ENCODE measurements at regions not wholly inside any gene's neighbourhood (a gene's known extent, or its start where the extent isn't known, plus 50 kb on each side); places are given as distances from the start of the nearest gene placed in this dataset.

DNA sequence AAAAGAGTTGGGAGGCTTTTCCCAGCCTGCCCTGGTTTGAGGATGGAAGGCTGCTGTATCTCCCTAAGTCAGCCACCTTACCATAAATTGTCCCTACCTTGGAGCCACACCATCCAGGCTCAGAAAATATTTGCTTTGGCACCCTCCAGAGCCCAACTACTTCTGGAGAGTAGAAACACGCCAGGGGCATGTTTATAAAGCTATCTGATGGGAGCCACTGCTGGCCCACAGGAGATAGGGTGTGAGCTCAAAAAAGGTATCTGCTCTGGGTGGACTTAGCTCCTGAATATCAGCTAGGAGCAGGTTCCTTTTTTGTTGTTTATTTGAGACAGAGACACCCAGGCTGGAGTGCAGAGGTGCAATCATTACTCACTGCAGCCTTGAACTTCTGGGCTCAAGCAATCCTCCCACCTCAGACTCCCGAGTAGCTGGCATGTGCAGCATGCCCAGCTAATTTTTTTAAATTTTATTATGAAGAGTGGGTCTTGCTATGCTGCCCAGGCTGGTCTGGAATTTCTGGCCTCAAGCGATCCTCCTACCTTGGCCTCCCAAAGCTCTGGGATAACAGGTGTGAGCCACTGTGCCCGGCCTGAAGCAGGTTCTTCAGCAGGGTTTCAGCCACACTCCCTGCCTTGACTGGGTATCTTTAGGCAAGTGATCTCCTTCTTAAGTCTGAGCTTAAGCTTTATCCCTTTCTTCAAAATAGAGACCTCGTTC is 147.1 kb downstream of the SALL1 start:
- CTCF ChIA-PET = no interaction called here
- no peak overlapping the region for H2AFZ ChIP-seq (ENCODE audit: low read depth, low read length)
- POLR2A ChIA-PET = no interaction called here
- peaks cover 8% of the 10 kb centered on the region for H3K9me3 ChIP-seq (replicated peaks; ENCODE audit: control insufficient read depth, insufficient read depth, low read length)
- no peak for TF ChIP-seq POLR2A (IDR thresholded peaks at IDR 0.05; ENCODE audit: low read depth, low read length)
- TF ChIP-seq MYC (IDR thresholded peaks at IDR 0.05; ENCODE audit: low read depth, low read length) = no peak
- no peak for TF ChIP-seq POLR2AphosphoS5 (IDR thresholded peaks at IDR 0.05; ENCODE audit: insufficient read depth, low read depth, low read length)
- no peak for TF ChIP-seq FOS (IDR thresholded peaks at IDR 0.05; ENCODE audit: borderline replicate concordance, insufficient read depth, low read length)
- TF ChIP-seq, protein P1, sequence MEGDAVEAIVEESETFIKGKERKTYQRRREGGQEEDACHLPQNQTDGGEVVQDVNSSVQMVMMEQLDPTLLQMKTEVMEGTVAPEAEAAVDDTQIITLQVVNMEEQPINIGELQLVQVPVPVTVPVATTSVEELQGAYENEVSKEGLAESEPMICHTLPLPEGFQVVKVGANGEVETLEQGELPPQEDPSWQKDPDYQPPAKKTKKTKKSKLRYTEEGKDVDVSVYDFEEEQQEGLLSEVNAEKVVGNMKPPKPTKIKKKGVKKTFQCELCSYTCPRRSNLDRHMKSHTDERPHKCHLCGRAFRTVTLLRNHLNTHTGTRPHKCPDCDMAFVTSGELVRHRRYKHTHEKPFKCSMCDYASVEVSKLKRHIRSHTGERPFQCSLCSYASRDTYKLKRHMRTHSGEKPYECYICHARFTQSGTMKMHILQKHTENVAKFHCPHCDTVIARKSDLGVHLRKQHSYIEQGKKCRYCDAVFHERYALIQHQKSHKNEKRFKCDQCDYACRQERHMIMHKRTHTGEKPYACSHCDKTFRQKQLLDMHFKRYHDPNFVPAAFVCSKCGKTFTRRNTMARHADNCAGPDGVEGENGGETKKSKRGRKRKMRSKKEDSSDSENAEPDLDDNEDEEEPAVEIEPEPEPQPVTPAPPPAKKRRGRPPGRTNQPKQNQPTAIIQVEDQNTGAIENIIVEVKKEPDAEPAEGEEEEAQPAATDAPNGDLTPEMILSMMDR (IDR thresholded peaks at IDR 0.05; ENCODE audit: extremely low read depth in 1 of 2, insufficient read depth in 1 of 2, low read depth in 1 of 2, low read length in 2 of 2) = no peak
- intact Hi-C loops (cut with micrococcal nuclease) (no loop called here), dilution Hi-C loops (cut with MboI; ENCODE audit: extremely low pct_ligation_motif_present, low sequenced_read_pairs) (no loop called here)
- H3K27ac ChIP-seq (ENCODE audit: insufficient read depth, low read depth, low read length) = no peak overlapping the region
- no peak overlapping the region for H3K4me3 ChIP-seq (replicated peaks in 1 of 3; ENCODE audit: insufficient read depth in 1 of 3, low read depth in 1 of 3, low read length in 3 of 3)
- H3K79me2 ChIP-seq (ENCODE audit: control insufficient read depth, insufficient read depth, low read length) = no peaks in the 10 kb centered on the region
- no peaks in the 10 kb centered on the region for H4K20me1 ChIP-seq (replicated peaks; ENCODE audit: control insufficient read depth, extremely low read depth, insufficient read depth, low read length)
- H3K9me1 ChIP-seq (replicated peaks; ENCODE audit: control insufficient read depth, extremely low read depth, insufficient read depth, low read length) = no peaks in the 10 kb centered on the region
- no peaks in the 10 kb centered on the region for H3K27me3 ChIP-seq (ENCODE audit: control insufficient read depth in 2 of 2, insufficient read depth in 2 of 2, low read length in 2 of 2)
- no peak overlapping the region for H3K4me2 ChIP-seq (ENCODE audit: insufficient read depth, low read length)
- H3K9ac ChIP-seq (replicated peaks; ENCODE audit: extremely low read depth, insufficient read depth, low read length) = no peak overlapping the region
- DNase-seq (ENCODE audit: low read depth, low spot score) (no peak), FAIRE-seq (no peak)
- BruUV-seq (replicated peaks) = no TSS peak
- no peaks in the 10 kb centered on the region for H3K4me1 ChIP-seq (ENCODE audit: control insufficient read depth, extremely low read depth, insufficient read depth, low read length)
- H3K36me3 ChIP-seq (ENCODE audit: control insufficient read depth in 2 of 2, extremely low read depth in 1 of 2, insufficient read depth in 2 of 2, low read length in 2 of 2) = no peaks in the 10 kb centered on the region

DNA sequence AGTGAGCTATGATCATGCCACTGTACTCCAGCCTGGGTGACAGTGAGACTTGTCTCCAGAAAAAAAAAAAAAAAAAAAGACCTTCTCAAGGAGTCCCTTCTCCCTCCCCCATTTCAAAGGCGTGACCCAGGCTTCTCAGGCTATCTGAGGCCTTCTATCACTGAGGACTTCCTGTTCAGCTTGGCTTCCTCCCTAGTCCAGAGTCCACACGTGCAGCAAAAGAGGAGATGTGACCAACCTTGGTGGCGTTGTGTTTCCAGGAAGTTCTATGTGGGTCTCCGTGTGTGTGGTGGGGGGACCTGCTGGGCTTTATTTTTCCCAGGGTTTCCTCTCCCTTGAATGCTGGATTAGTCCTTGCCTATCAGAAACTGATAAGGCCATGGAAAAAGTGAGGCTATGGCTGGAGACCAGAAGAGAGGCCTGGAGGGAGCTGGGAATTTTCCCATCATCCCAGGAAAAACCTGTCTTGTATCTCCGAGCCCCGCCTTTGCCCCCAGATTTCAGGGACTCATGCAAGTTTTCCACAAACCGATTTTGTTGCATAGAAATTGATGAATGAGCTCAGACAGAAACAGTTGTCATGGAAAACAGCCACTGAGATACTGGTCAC is 148.1 kb downstream of the SALL1 start:
- BruUV-seq (replicated peaks) = no TSS peak
- POLR2A ChIA-PET = no interaction called here

More for the DNA sequence above, 148.1 kb downstream of the SALL1 start:
- no peak for FAIRE-seq
- Histone ChIP-seq H3K9ac (replicated peaks; ENCODE audit: extremely low read depth, insufficient read depth, low read length) (no peak overlapping the region), H3K4me3 (replicated peaks in 1 of 3; ENCODE audit: insufficient read depth in 1 of 3, low read depth in 1 of 3, low read length in 3 of 3) (no peak overlapping the region), H3K27me3 (ENCODE audit: control insufficient read depth in 2 of 2, insufficient read depth in 2 of 2, low read length in 2 of 2) (no peaks in the 10 kb centered on the region), H3K27ac (ENCODE audit: insufficient read depth, low read depth, low read length) (no peak overlapping the region), H2AFZ (ENCODE audit: low read depth, low read length) (no peak overlapping the region), H3K9me1 (replicated peaks; ENCODE audit: control insufficient read depth, extremely low read depth, insufficient read depth, low read length) (no peaks in the 10 kb centered on the region), H3K4me2 (ENCODE audit: insufficient read depth, low read length) (no peak overlapping the region), H3K9me3 (replicated peaks; ENCODE audit: control insufficient read depth, insufficient read depth, low read length) (peaks cover 8% of the 10 kb centered on the region), H4K20me1 (replicated peaks; ENCODE audit: control insufficient read depth, extremely low read depth, insufficient read depth, low read length) (no peaks in the 10 kb centered on the region), H3K79me2 (ENCODE audit: control insufficient read depth, insufficient read depth, low read length) (no peaks in the 10 kb centered on the region), H3K4me1 (ENCODE audit: control insufficient read depth, extremely low read depth, insufficient read depth, low read length) (no peaks in the 10 kb centered on the region), H3K36me3 (ENCODE audit: control insufficient read depth in 2 of 2, extremely low read depth in 1 of 2, insufficient read depth in 2 of 2, low read length in 2 of 2) (no peaks in the 10 kb centered on the region)
- dilution Hi-C loops (cut with MboI; ENCODE audit: extremely low pct_ligation_motif_present, low sequenced_read_pairs) (no loop called here), intact Hi-C loops (cut with micrococcal nuclease) (no loop called here)
- CTCF ChIA-PET = no interaction called here
- TF ChIP-seq EZH2 (IDR thresholded peaks at IDR 0.05; ENCODE audit: borderline replicate concordance, low read depth, low read length, severe bottlenecking) (no peak), MYC (IDR thresholded peaks at IDR 0.05; ENCODE audit: low read depth, low read length) (no peak), JUN (IDR thresholded peaks at IDR 0.05; ENCODE audit: borderline replicate concordance, insufficient read depth, insufficient read length, low read depth) (no peak), POLR2AphosphoS5 (IDR thresholded peaks at IDR 0.05; ENCODE audit: insufficient read depth, low read depth, low read length) (no peak), POLR2A (IDR thresholded peaks at IDR 0.05; ENCODE audit: low read depth, low read length) (no peak), GATA2 (IDR thresholded peaks at IDR 0.05; ENCODE audit: insufficient read depth, insufficient read length, low read depth, low read length) (no peak), FOS (IDR thresholded peaks at IDR 0.05; ENCODE audit: borderline replicate concordance, insufficient read depth, low read length) (no peak)
- TF ChIP-seq, protein P2, sequence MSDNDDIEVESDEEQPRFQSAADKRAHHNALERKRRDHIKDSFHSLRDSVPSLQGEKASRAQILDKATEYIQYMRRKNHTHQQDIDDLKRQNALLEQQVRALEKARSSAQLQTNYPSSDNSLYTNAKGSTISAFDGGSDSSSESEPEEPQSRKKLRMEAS (IDR thresholded peaks at IDR 0.05; ENCODE audit: insufficient read depth, insufficient read length) = no peak
- TF ChIP-seq, protein P1 (IDR thresholded peaks at IDR 0.05; ENCODE audit: extremely low read depth in 1 of 2, insufficient read depth in 1 of 2, low read depth in 1 of 2, low read length in 2 of 2) = no peak
- no peak for DNase-seq (ENCODE audit: low read depth, low spot score)

All from endothelial cell of umbilical vein (primary cell).